ENCODE measurements at regions not wholly inside any gene's neighbourhood (a gene's known extent, or its start where the extent isn't known, plus 50 kb on each side); places are given as distances from the start of the nearest gene placed in this dataset.

DNA sequence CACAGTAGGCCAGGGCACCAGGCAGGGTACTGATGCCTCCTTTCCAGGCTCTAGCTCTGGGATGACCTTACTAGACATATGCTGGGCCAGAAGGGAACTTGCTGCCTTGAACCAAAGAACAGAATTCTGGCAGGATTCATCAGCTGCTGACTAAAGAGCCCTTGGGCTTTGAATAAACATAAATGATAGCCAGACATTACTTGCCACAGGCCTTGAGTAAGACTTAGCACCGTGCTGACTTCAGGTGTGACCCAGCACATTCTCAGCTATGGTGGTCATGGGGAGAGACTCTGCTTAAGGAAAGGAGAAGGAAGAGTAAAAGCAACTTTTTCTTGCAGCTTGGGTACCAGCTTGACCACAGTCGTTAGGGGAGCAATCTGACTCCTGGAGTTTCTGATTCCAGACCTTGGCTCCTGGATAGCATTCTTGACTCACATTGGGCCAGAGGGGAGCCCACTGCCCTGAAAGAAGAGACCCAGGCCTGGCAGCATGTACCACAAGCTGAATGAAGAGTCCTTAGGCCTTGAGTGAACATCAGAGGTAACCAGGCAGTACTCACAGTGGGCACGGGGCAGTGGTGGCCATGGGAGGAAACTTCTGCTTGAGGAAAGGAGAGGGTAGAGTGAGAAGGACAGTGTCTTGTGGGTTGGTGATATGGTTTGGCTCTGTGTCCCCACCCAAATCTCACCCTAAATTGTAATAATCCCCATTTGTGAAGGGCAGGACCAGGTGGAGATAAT is 926.1 kb upstream of the SORCS1 start:
- no peak overlapping the region for H2AFZ ChIP-seq (ENCODE audit: low read depth, low read length, poor library complexity, severe bottlenecking)
- RAD21 ChIA-PET (ENCODE audit: low non-redundant PET in 1 of 2, low total read pairs in 2 of 2, uncharacterized antibody in 2 of 2, unreplicated experiment in 2 of 2) = no interaction called here
- no peaks in the 10 kb centered on the region for H3K9me2 ChIP-seq (ENCODE audit: insufficient read depth)
- DNase-seq (ENCODE audit: low read depth, low spot score) (no peak), ATAC-seq (no peak)
- H3K36me3 ChIP-seq (ENCODE audit: control insufficient read depth in 1 of 2, insufficient read depth in 2 of 2, low read length in 2 of 2) = no peaks in the 10 kb centered on the region
- no peak overlapping the region for H3K27ac ChIP-seq (ENCODE audit: low read depth, low read length)
- no peak overlapping the region for H3K4me3 ChIP-seq (replicated peaks in 1 of 2; ENCODE audit: low read depth in 1 of 2, low read length in 2 of 2)
- no peak overlapping the region for H3K9ac ChIP-seq (ENCODE audit: low read length)
- POLR2A ChIA-PET = no interaction called here
- intact Hi-C loops (cut with micrococcal nuclease) = no loop called here
- H3K79me2 ChIP-seq (ENCODE audit: insufficient read depth, low read length) = no peaks in the 10 kb centered on the region
- no TSS peak for BruUV-seq (replicated peaks)
- no peaks in the 10 kb centered on the region for H3K4me1 ChIP-seq (ENCODE audit: control insufficient read depth in 1 of 2, insufficient read depth in 2 of 2, low read length in 2 of 2)
- H3K27me3 ChIP-seq (ENCODE audit: insufficient read depth, low read length) = no peaks in the 10 kb centered on the region
- TF ChIP-seq ELF1 (IDR thresholded peaks at IDR 0.05; ENCODE audit: borderline replicate concordance, low read depth) (no peak), FOSL1 (IDR thresholded peaks at IDR 0.05; ENCODE audit: low read depth) (no peak), SIN3A (IDR thresholded peaks at IDR 0.05; ENCODE audit: low read depth) (no peak), CEBPB (IDR thresholded peaks at IDR 0.05; ENCODE audit: low read depth) (no peak), CTCF (IDR thresholded peaks at IDR 0.05 in 2 of 3, conservative IDR thresholded peaks at IDR 0.05 in 1 of 3; ENCODE audit: borderline replicate concordance in 1 of 3, insufficient read depth in 1 of 3, low read depth in 2 of 3, low read length in 2 of 3) (no peak), EZH2 (IDR thresholded peaks at IDR 0.05) (no peak), CBX3 (IDR thresholded peaks at IDR 0.05; ENCODE audit: low read depth) (no peak), EZH2phosphoT487 (IDR thresholded peaks at IDR 0.05; ENCODE audit: borderline replicate concordance) (no peak)
- TF ChIP-seq, protein P1, sequence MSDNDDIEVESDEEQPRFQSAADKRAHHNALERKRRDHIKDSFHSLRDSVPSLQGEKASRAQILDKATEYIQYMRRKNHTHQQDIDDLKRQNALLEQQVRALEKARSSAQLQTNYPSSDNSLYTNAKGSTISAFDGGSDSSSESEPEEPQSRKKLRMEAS (IDR thresholded peaks at IDR 0.05) = no peak
- no peaks in the 10 kb centered on the region for H4K20me1 ChIP-seq (ENCODE audit: insufficient read depth)
- CTCF ChIA-PET = no interaction called here
- no peak overlapping the region for H3K4me2 ChIP-seq (ENCODE audit: low read length)
- peaks cover 26 to 37% of the 10 kb centered on the region in 2 experiments; a peak in 3 of 4 replicates for H3K9me3 ChIP-seq (ENCODE audit: control insufficient read depth in 1 of 2, insufficient read depth in 1 of 2, low read depth in 1 of 2, low read length in 2 of 2)

Data from HCT116 (cell line).